GM21786 (cell line): ENCODE measurements at regions not wholly inside any gene's neighbourhood (a gene's known extent, or its start where the extent isn't known, plus 50 kb on each side); places are given as distances from the start of the nearest gene placed in this dataset.

Source experiments
- ATAC-seq: cut with Tn5 transposase; IDR thresholded peaks from one replicate; pipeline ENCODE4 v1.9.1; 2021; ENCODE audit not compliant: unreplicated experiment

- ATAC-seq = no peak
Observed at GRCh38 chr6:10250655-10251220, 164.1 kb downstream of the TFAP2A start.

- ATAC-seq = no peak
Observed at GRCh38 chr6:10248378-10248843, 166.5 kb downstream of the TFAP2A start.

GRCh38 chr6:10237298-10238038 lies 177.4 kb downstream of the TFAP2A start:
- no peak for ATAC-seq

- ATAC-seq = no peak
Observed at GRCh38 chr6:10235344-10235743, 179.5 kb downstream of the TFAP2A start.

GRCh38 chr6:10230531-10230930 lies 184.3 kb downstream of the TFAP2A start:
- no peak for ATAC-seq

- ATAC-seq = no peak
Observed at GRCh38 chr6:10223841-10224240, 191.0 kb downstream of the TFAP2A start.

- no peak for ATAC-seq
Observed at GRCh38 chr6:10221178-10221577, 193.7 kb downstream of the TFAP2A start.

- no peak for ATAC-seq
Observed at GRCh38 chr6:10219510-10219909, 195.4 kb downstream of the TFAP2A start.

- ATAC-seq = no peak
Observed at GRCh38 chr6:10217111-10217510, 197.8 kb downstream of the TFAP2A start.

GRCh38 chr6:10215326-10216110 lies 199.4 kb downstream of the TFAP2A start:
- no peak for ATAC-seq

GRCh38 chr6:10210052-10210451 lies 204.8 kb downstream of the TFAP2A start:
- ATAC-seq = no peak

GRCh38 chr6:10205892-10206291 lies 209.0 kb downstream of the TFAP2A start:
- peak; percentile 37 for ATAC-seq

- ATAC-seq = no peak
Observed at GRCh38 chr6:10205120-10205519, 209.8 kb downstream of the TFAP2A start.

GRCh38 chr6:10203651-10204050 lies 211.2 kb downstream of the TFAP2A start:
- ATAC-seq = no peak

- no peak for ATAC-seq
Observed at GRCh38 chr6:10202581-10202980, 212.3 kb downstream of the TFAP2A start.

- no peak for ATAC-seq
Observed at GRCh38 chr6:10201606-10202510, 213.0 kb downstream of the TFAP2A start.

- ATAC-seq = no peak
Observed at GRCh38 chr6:10196090-10196489, 218.8 kb downstream of the TFAP2A start.

- no peak for ATAC-seq
Observed at GRCh38 chr6:10194816-10195672, 219.8 kb downstream of the TFAP2A start.

- ATAC-seq = no peak
Observed at GRCh38 chr6:10193321-10193720, 221.6 kb downstream of the TFAP2A start.

GRCh38 chr6:10190042-10190441 lies 224.8 kb downstream of the TFAP2A start:
- no peak for ATAC-seq
